Retinal pigment epithelial cell (primary cell): ENCODE measurements at regions not wholly inside any gene's neighbourhood (a gene's known extent, or its start where the extent isn't known, plus 50 kb on each side); places are given as distances from the start of the nearest gene placed in this dataset.

ENCODE experiments used
- DNase-seq: peaks from one replicate; pipeline ENCODE4 v3.0.0-alpha.2; 2010; ENCODE audit warnings: low read depth
- H3K4me3 ChIP-seq: 2 replicates; pipeline ENCODE4 v1.5.1; 2011; ENCODE audit warnings: mild to moderate bottlenecking, low read length, control low read depth, moderate library complexity
- TF ChIP-seq, protein P1 (sequence below): conservative IDR thresholded peaks from 2 replicates; pipeline ENCODE4 v1.5.1; 2011; ENCODE audit warnings: low read depth, low read length, control low read depth, inconsistent platforms

DNA sequence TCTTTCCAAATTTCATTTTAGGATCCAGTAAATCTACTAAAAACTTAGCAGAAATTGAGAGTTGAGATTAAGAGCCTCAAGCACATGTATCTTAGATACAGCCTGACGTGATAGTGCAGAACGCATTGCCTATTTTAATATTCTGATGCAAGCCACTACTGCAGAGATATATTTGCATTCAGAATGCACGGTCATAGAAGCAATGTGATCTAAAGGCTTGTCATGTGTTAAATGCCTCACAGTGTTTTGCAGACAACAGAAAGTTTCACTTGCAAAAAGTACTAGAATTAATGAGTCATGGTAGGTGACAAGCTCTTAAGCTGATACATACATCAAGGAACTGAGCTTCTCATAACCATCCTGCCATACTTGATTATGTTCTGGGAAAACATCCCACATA is 886.7 kb upstream of the CHAC2 start:
- DNase-seq: no peak
- no peak overlapping the region for H3K4me3 ChIP-seq
- TF ChIP-seq, protein P1, sequence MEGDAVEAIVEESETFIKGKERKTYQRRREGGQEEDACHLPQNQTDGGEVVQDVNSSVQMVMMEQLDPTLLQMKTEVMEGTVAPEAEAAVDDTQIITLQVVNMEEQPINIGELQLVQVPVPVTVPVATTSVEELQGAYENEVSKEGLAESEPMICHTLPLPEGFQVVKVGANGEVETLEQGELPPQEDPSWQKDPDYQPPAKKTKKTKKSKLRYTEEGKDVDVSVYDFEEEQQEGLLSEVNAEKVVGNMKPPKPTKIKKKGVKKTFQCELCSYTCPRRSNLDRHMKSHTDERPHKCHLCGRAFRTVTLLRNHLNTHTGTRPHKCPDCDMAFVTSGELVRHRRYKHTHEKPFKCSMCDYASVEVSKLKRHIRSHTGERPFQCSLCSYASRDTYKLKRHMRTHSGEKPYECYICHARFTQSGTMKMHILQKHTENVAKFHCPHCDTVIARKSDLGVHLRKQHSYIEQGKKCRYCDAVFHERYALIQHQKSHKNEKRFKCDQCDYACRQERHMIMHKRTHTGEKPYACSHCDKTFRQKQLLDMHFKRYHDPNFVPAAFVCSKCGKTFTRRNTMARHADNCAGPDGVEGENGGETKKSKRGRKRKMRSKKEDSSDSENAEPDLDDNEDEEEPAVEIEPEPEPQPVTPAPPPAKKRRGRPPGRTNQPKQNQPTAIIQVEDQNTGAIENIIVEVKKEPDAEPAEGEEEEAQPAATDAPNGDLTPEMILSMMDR: no peak

- TF ChIP-seq, protein P1: no peak
- DNase-seq: no peak
- no peak overlapping the region for H3K4me3 ChIP-seq
Observed at GRCh38 chr2:52879561-52879960, 888.0 kb upstream of the CHAC2 start.

DNA sequence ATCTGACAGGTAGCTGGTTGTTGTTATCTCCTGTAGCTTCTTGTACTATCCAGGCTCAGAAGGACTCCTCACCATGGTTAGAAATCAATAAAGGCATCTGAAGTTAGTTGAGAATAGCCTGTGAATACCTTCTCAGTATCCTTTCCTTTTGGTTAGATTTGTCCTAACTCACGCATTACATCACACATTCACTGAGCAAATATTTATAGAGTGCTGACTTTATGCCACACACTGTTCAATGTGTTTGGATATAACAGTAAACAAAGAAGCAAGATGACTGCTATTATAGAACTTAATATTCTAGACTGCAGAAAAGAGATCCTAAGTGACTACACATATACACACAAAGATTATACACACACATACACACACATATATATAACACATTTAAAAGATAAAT is 889.9 kb upstream of the CHAC2 start:
- TF ChIP-seq, protein P1: no peak
- DNase-seq: no peak
- no peak overlapping the region for H3K4me3 ChIP-seq

GRCh38 chr2:52874466-52875106 is 893.0 kb upstream of the CHAC2 start:
- TF ChIP-seq, protein P1: no peak

GRCh38 chr2:52862801-52863200 is 904.8 kb upstream of the CHAC2 start:
- no peak for DNase-seq
- H3K4me3 ChIP-seq: no peak overlapping the region
- TF ChIP-seq, protein P1: no peak

More at GRCh38 chr2:52874466-52875106, 893.0 kb upstream of the CHAC2 start:
- DNase-seq: no peak
- H3K4me3 ChIP-seq: no peak overlapping the region

- TF ChIP-seq, protein P1: no peak
- DNase-seq: no peak
- no peak overlapping the region for H3K4me3 ChIP-seq
Observed at GRCh38 chr2:52861596-52861995, 906.0 kb upstream of the CHAC2 start.

- no peak for DNase-seq
- TF ChIP-seq, protein P1: no peak
- H3K4me3 ChIP-seq: no peak overlapping the region
Observed at GRCh38 chr2:52859065-52859464, 908.5 kb upstream of the CHAC2 start.
